Activated CD4-positive, alpha-beta memory T cell treated with anti-CD3 and anti-CD28 coated beads, Interleukin-2, amount 10 ng/mL, durations not matched to agents 7 days and 5 days (primary cell): ENCODE measurements at regions not wholly inside any gene's neighbourhood (a gene's known extent, or its start where the extent isn't known, plus 50 kb on each side); places are given as distances from the start of the nearest gene placed in this dataset.
A peak's percentile ranks its signal among the peaks of the same experiment; 100 is the strongest.

Source experiments
- CTCF ChIA-PET: fragments of 350-600 bp; sonication (Branson Sonifier 250); formaldehyde crosslinking; loops from one replicate; lab custom pipeline; 2021; ENCODE audit warnings: antibody characterized with exemption, inconsistent platforms; lab: Charles Lee
- POLR2A ChIA-PET: fragments of 350-600 bp; sonication (Branson Sonifier 250); formaldehyde crosslinking; loops from one replicate; lab custom pipeline; 2021; ENCODE audit warnings: antibody characterized with exemption; lab: Charles Lee
- DNase-seq: peaks from one replicate; pipeline ENCODE4 v3.0.0-alpha.2; 2020
- H3K27ac Mint-ChIP-seq: one replicate; pipeline ENCODE4 v1.8.0; 2021; ENCODE audit warnings: mild to moderate bottlenecking, mixed read lengths
- H3K27me3 Mint-ChIP-seq: one replicate; pipeline ENCODE4 v1.8.0; 2021; ENCODE audit warnings: mixed read lengths
- H3K36me3 Mint-ChIP-seq: one replicate; pipeline ENCODE4 v1.8.0; 2021; ENCODE audit warnings: low read depth, mixed read lengths
- H3K4me1 Mint-ChIP-seq: one replicate; pipeline ENCODE4 v1.8.0; 2021; ENCODE audit warnings: mixed read lengths
- H3K4me3 Mint-ChIP-seq: one replicate; pipeline ENCODE4 v1.8.0; 2021; ENCODE audit warnings: mild to moderate bottlenecking, mixed read lengths
- H3K9me3 Mint-ChIP-seq: one replicate; pipeline ENCODE4 v1.8.0; 2021; ENCODE audit warnings: mixed read lengths

- ChIA-PET CTCF (no interaction called here), POLR2A (no interaction called here)
- Mint-ChIP-seq H3K27me3 (peaks cover 68% of the 10 kb centered on the region), H3K4me1 (peaks cover 12% of the 10 kb centered on the region), H3K9me3 (no peaks in the 10 kb centered on the region), H3K4me3 (no peak overlapping the region), H3K27ac (no peak overlapping the region), H3K36me3 (no peaks in the 10 kb centered on the region)
- no peak for DNase-seq
These were observed 56.2 kb upstream of the HES1 start for GRCh38 chr3:194079702-194080172.

DNA sequence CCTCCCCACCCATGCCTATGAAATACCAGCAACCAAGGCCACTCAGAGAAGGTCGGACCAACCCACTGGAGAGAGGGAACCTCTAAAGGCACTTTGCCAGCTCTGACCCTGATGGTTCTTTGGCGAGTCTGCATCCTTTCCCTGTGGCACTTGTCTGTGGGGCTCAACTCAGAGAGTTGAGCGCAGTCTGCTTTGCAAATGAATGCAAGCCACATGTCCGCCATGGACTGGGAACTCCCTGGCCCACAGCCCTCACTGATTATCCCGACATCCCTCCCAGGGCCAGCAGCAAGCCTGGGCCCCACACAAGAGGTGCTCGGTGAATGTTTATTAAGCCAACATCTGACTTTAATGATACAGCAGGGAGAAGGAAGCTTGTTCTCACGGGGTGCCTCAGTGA lies 55.5 kb upstream of the HES1 start:
- Mint-ChIP-seq H3K27me3 (peaks cover 68% of the 10 kb centered on the region), H3K36me3 (no peaks in the 10 kb centered on the region), H3K4me3 (no peak overlapping the region), H3K27ac (no peak overlapping the region), H3K9me3 (no peaks in the 10 kb centered on the region), H3K4me1 (peaks cover 17% of the 10 kb centered on the region)
- DNase-seq = no peak
- CTCF ChIA-PET = no interaction called here
- POLR2A ChIA-PET = no interaction called here

DNA sequence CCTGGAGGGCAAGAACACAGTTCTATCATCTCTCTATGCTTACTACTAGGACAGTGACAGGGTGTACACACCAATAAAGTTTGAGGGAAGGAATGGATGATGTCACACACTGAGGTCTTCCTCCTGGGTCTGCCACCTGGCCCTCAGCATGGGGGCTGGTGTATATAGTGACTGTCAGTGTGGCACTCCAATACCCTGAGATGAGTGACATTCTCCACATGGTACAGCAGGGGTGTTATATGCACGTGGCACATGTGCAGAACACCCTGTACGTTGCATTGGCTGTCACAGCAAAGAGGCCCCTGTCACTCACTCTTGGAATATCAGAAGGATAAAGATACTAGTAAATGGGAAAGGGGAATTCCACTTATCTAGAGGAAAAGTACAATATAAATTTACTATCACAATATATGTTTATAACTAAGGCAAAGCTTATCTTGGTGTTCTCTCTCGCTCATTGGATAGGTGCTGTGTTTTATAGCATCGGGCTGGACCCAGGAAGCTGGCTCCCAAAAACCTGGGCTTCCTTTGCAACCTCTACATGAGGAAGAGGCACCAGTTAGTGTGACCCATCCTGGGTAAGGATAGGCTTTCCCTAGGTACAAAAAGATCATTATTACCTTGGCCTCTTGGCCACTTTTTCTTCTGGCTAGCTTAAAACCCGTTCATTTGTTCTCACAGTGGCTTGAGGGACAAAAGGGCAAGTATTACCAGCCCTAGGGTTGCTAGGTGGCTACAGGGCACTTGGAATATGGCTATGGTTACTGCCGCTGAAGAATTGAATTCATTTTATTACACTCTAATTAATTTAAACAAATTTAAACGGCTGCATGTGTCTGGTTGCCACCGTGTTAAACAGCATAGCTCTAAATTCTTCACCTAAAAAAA lies 54.8 kb upstream of the HES1 start:
- Mint-ChIP-seq H3K27me3 (peaks cover 63% of the 10 kb centered on the region), H3K4me3 (no peak overlapping the region), H3K4me1 (peaks cover 17% of the 10 kb centered on the region), H3K9me3 (no peaks in the 10 kb centered on the region), H3K36me3 (no peaks in the 10 kb centered on the region), H3K27ac (no peak overlapping the region)
- ChIA-PET POLR2A (no interaction called here), CTCF (no interaction called here)
- DNase-seq = no peak

DNA sequence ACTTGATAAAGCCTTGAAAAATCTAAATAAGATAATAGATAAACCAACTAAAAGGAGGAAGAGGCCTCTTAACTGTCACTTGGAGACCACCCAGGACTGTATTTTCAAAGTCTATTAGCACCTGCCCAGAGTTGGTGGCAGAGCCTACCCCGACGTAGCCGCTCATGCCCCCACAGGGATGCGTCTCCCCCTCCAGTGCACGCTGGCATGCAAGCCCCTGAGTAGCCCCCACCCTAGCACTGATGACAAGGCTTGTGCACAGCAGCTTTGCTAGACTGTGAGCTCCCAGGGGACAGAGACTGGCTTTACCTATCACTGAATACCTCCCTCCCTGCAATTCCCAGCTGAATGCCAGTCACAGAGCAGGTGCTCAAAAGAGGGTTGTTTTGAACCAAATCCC lies 54.1 kb upstream of the HES1 start:
- peaks cover 63% of the 10 kb centered on the region for H3K27me3 Mint-ChIP-seq
- no peak for DNase-seq
- no peak overlapping the region for H3K27ac Mint-ChIP-seq
- H3K4me3 Mint-ChIP-seq = no peak overlapping the region
- H3K4me1 Mint-ChIP-seq = peaks cover 17% of the 10 kb centered on the region
- no peaks in the 10 kb centered on the region for H3K36me3 Mint-ChIP-seq
- POLR2A ChIA-PET = no interaction called here
- CTCF ChIA-PET = no interaction called here
- no peaks in the 10 kb centered on the region for H3K9me3 Mint-ChIP-seq

GRCh38 chr3:194082743-194083636 lies 53.0 kb upstream of the HES1 start:
- ChIA-PET CTCF (interaction anchor here (0.6 to 1.3 kb wide), 2 partner anchors 91 to 233 kb away, joined by 3 to 5 read pairs; no protein-coding TSS in a partner anchor), POLR2A (interaction anchor here (1.0 to 1.1 kb wide), 3 partner anchors 11 to 52 kb away, joined by 3 to 4 read pairs (median 3); no protein-coding TSS in a partner anchor)
- no peak overlapping the region for H3K4me3 Mint-ChIP-seq
- H3K27me3 Mint-ChIP-seq = peaks cover 54% of the 10 kb centered on the region
- H3K4me1 Mint-ChIP-seq = peaks cover 17% of the 10 kb centered on the region
- no peaks in the 10 kb centered on the region for H3K36me3 Mint-ChIP-seq
- no peak for DNase-seq
- H3K9me3 Mint-ChIP-seq = no peaks in the 10 kb centered on the region
- no peak overlapping the region for H3K27ac Mint-ChIP-seq

GRCh38 chr3:194083637-194084224 lies 52.2 kb upstream of the HES1 start:
- no peak overlapping the region for H3K4me3 Mint-ChIP-seq
- CTCF ChIA-PET = interaction anchor here (0.6 to 1.4 kb wide), 3 partner anchors 47 to 232 kb away, joined by 3 to 8 read pairs (median 5); no protein-coding TSS in a partner anchor
- POLR2A ChIA-PET = interaction anchor here (1.0 to 1.2 kb wide), 4 partner anchors 10 to 223 kb away, joined by 3 read pairs; no protein-coding TSS in a partner anchor

GRCh38 chr3:194084284-194084683 lies 51.7 kb upstream of the HES1 start:
- DNase-seq = peak; percentile 54
- Mint-ChIP-seq H3K4me1 (peaks cover 22% of the 10 kb centered on the region), H3K9me3 (no peaks in the 10 kb centered on the region), H3K27me3 (peaks cover 43% of the 10 kb centered on the region), H3K4me3 (no peak overlapping the region), H3K36me3 (no peaks in the 10 kb centered on the region), H3K27ac (no peak overlapping the region)
- ChIA-PET POLR2A (interaction anchor here (0.7 to 1.2 kb wide), 5 partner anchors 9 to 508 kb away, joined by 3 read pairs; no protein-coding TSS in a partner anchor), CTCF (interaction anchor here (1.4 to 1.9 kb wide), 2 partner anchors 46 to 232 kb away, joined by 8 to 11 read pairs; no protein-coding TSS in a partner anchor)

More at GRCh38 chr3:194083637-194084224, 52.2 kb upstream of the HES1 start:
- H3K27ac Mint-ChIP-seq = no peak overlapping the region
- H3K27me3 Mint-ChIP-seq = peaks cover 47% of the 10 kb centered on the region
- peaks cover 20% of the 10 kb centered on the region for H3K4me1 Mint-ChIP-seq
- H3K36me3 Mint-ChIP-seq = no peaks in the 10 kb centered on the region
- DNase-seq = no peak
- H3K9me3 Mint-ChIP-seq = no peaks in the 10 kb centered on the region
